ENCODE measurements at regions not wholly inside any gene's neighbourhood (a gene's known extent, or its start where the extent isn't known, plus 50 kb on each side); places are given as distances from the start of the nearest gene placed in this dataset.
"Not testable (repeated sequence)": the region's sequence is repeated elsewhere in the genome, so short reads cannot be mapped to it uniquely, and the experiment has no call there.

DNA sequence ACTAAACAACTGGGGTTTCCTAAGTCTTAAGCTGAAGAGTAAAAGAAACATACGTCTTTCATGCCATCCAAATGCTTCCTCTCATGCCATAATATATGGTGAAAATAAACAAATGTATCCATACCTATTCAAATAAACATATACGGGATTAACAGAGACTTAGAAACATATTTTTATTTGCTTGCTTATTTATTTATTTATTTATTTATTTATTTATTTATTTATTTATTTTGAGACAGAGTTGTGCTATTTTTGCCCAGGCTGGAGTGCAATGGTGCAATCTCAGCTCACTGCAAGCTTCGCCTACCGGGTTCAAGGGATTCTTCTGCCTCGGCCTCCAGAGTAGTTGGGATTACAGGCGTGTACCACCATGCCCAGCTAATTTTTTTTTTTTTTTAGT, 291.6 kb upstream of the CNTN5 start:
- H3K79me2 ChIP-seq (ENCODE audit: insufficient read depth, low read length) = no peaks in the 10 kb centered on the region
- no peak overlapping the region for H3K9ac ChIP-seq (ENCODE audit: low read length)
- H3K27me3 ChIP-seq (ENCODE audit: low read length) = no peaks in the 10 kb centered on the region
- no peak overlapping the region for H3K4me3 ChIP-seq (ENCODE audit: insufficient read depth, low read length, poor library complexity, severe bottlenecking)
- TF ChIP-seq, protein P1, sequence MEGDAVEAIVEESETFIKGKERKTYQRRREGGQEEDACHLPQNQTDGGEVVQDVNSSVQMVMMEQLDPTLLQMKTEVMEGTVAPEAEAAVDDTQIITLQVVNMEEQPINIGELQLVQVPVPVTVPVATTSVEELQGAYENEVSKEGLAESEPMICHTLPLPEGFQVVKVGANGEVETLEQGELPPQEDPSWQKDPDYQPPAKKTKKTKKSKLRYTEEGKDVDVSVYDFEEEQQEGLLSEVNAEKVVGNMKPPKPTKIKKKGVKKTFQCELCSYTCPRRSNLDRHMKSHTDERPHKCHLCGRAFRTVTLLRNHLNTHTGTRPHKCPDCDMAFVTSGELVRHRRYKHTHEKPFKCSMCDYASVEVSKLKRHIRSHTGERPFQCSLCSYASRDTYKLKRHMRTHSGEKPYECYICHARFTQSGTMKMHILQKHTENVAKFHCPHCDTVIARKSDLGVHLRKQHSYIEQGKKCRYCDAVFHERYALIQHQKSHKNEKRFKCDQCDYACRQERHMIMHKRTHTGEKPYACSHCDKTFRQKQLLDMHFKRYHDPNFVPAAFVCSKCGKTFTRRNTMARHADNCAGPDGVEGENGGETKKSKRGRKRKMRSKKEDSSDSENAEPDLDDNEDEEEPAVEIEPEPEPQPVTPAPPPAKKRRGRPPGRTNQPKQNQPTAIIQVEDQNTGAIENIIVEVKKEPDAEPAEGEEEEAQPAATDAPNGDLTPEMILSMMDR (IDR thresholded peaks at IDR 0.05; ENCODE audit: insufficient read depth, low read length, poor library complexity, severe bottlenecking) = no peak
- TF ChIP-seq EZH2phosphoT487 (conservative IDR thresholded peaks at IDR 0.05; ENCODE audit: low read length) = no peak
- H3K9me3 ChIP-seq (ENCODE audit: insufficient read depth, low read length) = no peaks in the 10 kb centered on the region
- H3K9me2 ChIP-seq (replicated peaks; ENCODE audit: insufficient read depth, low read length) = no peaks in the 10 kb centered on the region
- H3K36me3 ChIP-seq (ENCODE audit: low read length) = no peaks in the 10 kb centered on the region
- no peak overlapping the region for H2AFZ ChIP-seq (ENCODE audit: low read depth, low read length, severe bottlenecking)
- H3F3A ChIP-seq (ENCODE audit: insufficient read depth) = no peaks in the 10 kb centered on the region
- no peaks in the 10 kb centered on the region for H4K20me1 ChIP-seq (ENCODE audit: low read depth, low read length)
- no peak overlapping the region for H3K27ac ChIP-seq (ENCODE audit: low read depth, low read length)
- no peak overlapping the region for H3K4me2 ChIP-seq (ENCODE audit: low read depth, low read length, poor library complexity, severe bottlenecking)

DNA sequence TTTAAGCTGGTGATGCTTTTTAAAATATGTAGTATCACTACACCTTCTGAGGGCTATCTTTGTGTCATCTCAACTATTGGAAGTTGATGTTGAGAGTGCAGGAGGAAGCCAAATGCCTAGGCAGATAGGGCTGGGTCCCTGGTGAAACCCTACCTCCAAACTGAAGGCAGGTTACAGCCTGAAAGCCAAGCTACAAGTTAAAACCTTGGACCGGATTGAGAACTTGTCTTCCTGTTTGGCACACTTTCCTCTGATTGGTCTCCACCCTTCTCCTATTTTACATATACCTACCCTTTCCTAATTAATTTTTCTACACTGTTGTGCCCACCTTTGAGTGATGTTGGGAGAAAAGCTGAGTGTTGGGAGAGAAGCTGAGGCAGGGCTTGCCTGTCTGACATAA, 287.8 kb upstream of the CNTN5 start:
- Histone ChIP-seq H3K9ac (ENCODE audit: low read length) (no peak overlapping the region), H3K27ac (ENCODE audit: low read depth, low read length) (no peak overlapping the region), H3F3A (ENCODE audit: insufficient read depth) (no peaks in the 10 kb centered on the region), H3K9me3 (ENCODE audit: insufficient read depth, low read length) (no peaks in the 10 kb centered on the region), H3K4me2 (ENCODE audit: low read depth, low read length, poor library complexity, severe bottlenecking) (no peak overlapping the region), H3K4me3 (ENCODE audit: insufficient read depth, low read length, poor library complexity, severe bottlenecking) (no peak overlapping the region), H3K9me2 (replicated peaks; ENCODE audit: insufficient read depth, low read length) (no peaks in the 10 kb centered on the region), H2AFZ (ENCODE audit: low read depth, low read length, severe bottlenecking) (no peak overlapping the region), H4K20me1 (ENCODE audit: low read depth, low read length) (no peaks in the 10 kb centered on the region), H3K79me2 (ENCODE audit: insufficient read depth, low read length) (no peaks in the 10 kb centered on the region), H3K36me3 (ENCODE audit: low read length) (no peaks in the 10 kb centered on the region), H3K27me3 (ENCODE audit: low read length) (no peaks in the 10 kb centered on the region)
- TF ChIP-seq, protein P1 (IDR thresholded peaks at IDR 0.05; ENCODE audit: insufficient read depth, low read length, poor library complexity, severe bottlenecking) = no peak
- TF ChIP-seq EZH2phosphoT487 (conservative IDR thresholded peaks at IDR 0.05; ENCODE audit: low read length) = no peak

- H3K4me2 ChIP-seq (ENCODE audit: low read depth, low read length, poor library complexity, severe bottlenecking); H3K27me3 ChIP-seq (ENCODE audit: low read length); H3K9me2 ChIP-seq (replicated peaks; ENCODE audit: insufficient read depth, low read length); H2AFZ ChIP-seq (ENCODE audit: low read depth, low read length, severe bottlenecking); H4K20me1 ChIP-seq (ENCODE audit: low read depth, low read length); H3F3A ChIP-seq (ENCODE audit: insufficient read depth); H3K36me3 ChIP-seq (ENCODE audit: low read length); H3K9ac ChIP-seq (ENCODE audit: low read length); H3K4me3 ChIP-seq (ENCODE audit: insufficient read depth, low read length, poor library complexity, severe bottlenecking); H3K27ac ChIP-seq (ENCODE audit: low read depth, low read length); H3K79me2 ChIP-seq (ENCODE audit: insufficient read depth, low read length); H3K9me3 ChIP-seq (ENCODE audit: insufficient read depth, low read length): not testable (repeated sequence)
These were observed 287.4 kb upstream of the CNTN5 start for GRCh38 chr11:98733378-98733777.

GRCh38 chr11:98734686-98735085, 286.1 kb upstream of the CNTN5 start:
- Histone ChIP-seq H3F3A (ENCODE audit: insufficient read depth) (no peaks in the 10 kb centered on the region), H3K27ac (ENCODE audit: low read depth, low read length) (no peak overlapping the region), H2AFZ (ENCODE audit: low read depth, low read length, severe bottlenecking) (no peak overlapping the region), H3K4me2 (ENCODE audit: low read depth, low read length, poor library complexity, severe bottlenecking) (no peak overlapping the region), H3K79me2 (ENCODE audit: insufficient read depth, low read length) (no peaks in the 10 kb centered on the region), H3K9me3 (ENCODE audit: insufficient read depth, low read length) (no peaks in the 10 kb centered on the region), H4K20me1 (ENCODE audit: low read depth, low read length) (no peaks in the 10 kb centered on the region), H3K9ac (ENCODE audit: low read length) (no peak overlapping the region), H3K27me3 (ENCODE audit: low read length) (no peaks in the 10 kb centered on the region), H3K9me2 (replicated peaks; ENCODE audit: insufficient read depth, low read length) (no peaks in the 10 kb centered on the region), H3K4me3 (ENCODE audit: insufficient read depth, low read length, poor library complexity, severe bottlenecking) (no peak overlapping the region), H3K36me3 (ENCODE audit: low read length) (no peaks in the 10 kb centered on the region)
- TF ChIP-seq, protein P1 (IDR thresholded peaks at IDR 0.05; ENCODE audit: insufficient read depth, low read length, poor library complexity, severe bottlenecking) = no peak
- no peak for TF ChIP-seq EZH2phosphoT487 (conservative IDR thresholded peaks at IDR 0.05; ENCODE audit: low read length)
